GM12872 (cell line): ENCODE measurements at regions not wholly inside any gene's neighbourhood (a gene's known extent, or its start where the extent isn't known, plus 50 kb on each side); places are given as distances from the start of the nearest gene placed in this dataset.

Experiments used
- CTCF ChIP-seq: IDR thresholded peaks from 3 replicates; pipeline ENCODE4 v1.5.1; 2011; ENCODE audit warnings: low read depth, mild to moderate bottlenecking, low read length, moderate library complexity; ENCODE audit not compliant: insufficient read depth

GRCh38 chr3:117518364-117518763, 808.8 kb downstream of the TUSC7 start:
- TF ChIP-seq CTCF: no peak

GRCh38 chr3:117519776-117520175, 810.2 kb downstream of the TUSC7 start:
- no peak for TF ChIP-seq CTCF

- TF ChIP-seq CTCF: no peak
Observed at GRCh38 chr3:117520582-117520981, 811.0 kb downstream of the TUSC7 start.

GRCh38 chr3:117523418-117523817, 813.8 kb downstream of the TUSC7 start:
- no peak for TF ChIP-seq CTCF

- no peak for TF ChIP-seq CTCF
Observed at GRCh38 chr3:117524890-117525289, 815.3 kb downstream of the TUSC7 start.

GRCh38 chr3:117526470-117527079, 817.0 kb downstream of the TUSC7 start:
- TF ChIP-seq CTCF: peak; percentile 61; the same call in 2 of the 3 replicates

- no peak for TF ChIP-seq CTCF
Observed at GRCh38 chr3:117527346-117527745, 817.8 kb downstream of the TUSC7 start.
